GM12878 (cell line): ENCODE measurements at regions not wholly inside any gene's neighbourhood (a gene's known extent, or its start where the extent isn't known, plus 50 kb on each side); places are given as distances from the start of the nearest gene placed in this dataset.

Experiments
- ATAC-seq: fragments of 200-7000 bp; cut with Tn5 transposase; 3 replicates; pipeline ENCODE4 v1.9.1; 2020; ENCODE audit warnings: mild to moderate bottlenecking, moderate library complexity
- BruUV-seq: library from RNA; stranded (reverse); fragments of 400-500 nt; replicated peaks from 2 replicates; lab custom pipeline; 2021; lab: Mats Ljungman, UMichigan
- CTCF ChIA-PET: fragments of 300-600 bp; sonication (Branson Sonifier 250); formaldehyde crosslinking; extraction: SDS; loops from one replicate; lab custom pipeline; 2021; ENCODE audit warnings: inconsistent platforms; lab: Yijun Ruan, JAX
- POLR2A ChIA-PET: fragments of 350-600 bp; formaldehyde crosslinking; extraction: SDS; loops from one replicate; lab custom pipeline; 2021; ENCODE audit warnings: inconsistent platforms; lab: Charles Lee
- RAD21 ChIA-PET: fragments of 300-600 bp; sonication (Branson Sonifier 250); formaldehyde crosslinking; loops from one replicate; lab custom pipeline; 2023; ENCODE audit warnings: antibody characterized with exemption; ENCODE audit not compliant: unreplicated experiment; lab: Charles Lee
- SMC1A ChIA-PET: fragments of 300-600 bp; sonication (Branson Sonifier 250); formaldehyde crosslinking; loops from one replicate; lab custom pipeline; 2023; ENCODE audit not compliant: unreplicated experiment, uncharacterized antibody; lab: Charles Lee
- DNase-seq: peaks from one replicate; pipeline ENCODE4 v3.0.0-alpha.2; 2011; ENCODE audit warnings: low read depth, low spot score
- FAIRE-seq: peaks from 3 replicates; lab custom pipeline; 2011; peaks lifted over from hg19 to GRCh38; lab: Jason Lieb, UNC
- H2AFZ ChIP-seq: 2 replicates; pipeline ENCODE4 v1.6.0; 2011; ENCODE audit warnings: low read depth, low read length, control low read depth; ENCODE audit not compliant: control insufficient read depth
- H3K27ac ChIP-seq: 2 replicates; pipeline ENCODE4 v1.5.1; 2011; ENCODE audit warnings: control low read depth; ENCODE audit not compliant: control insufficient read depth, insufficient read depth
- H3K27me3 ChIP-seq, 2 experiments: replicated peaks in 1 of 2; 2 replicates each; pipeline versions ENCODE4 v1.6.0 to v1.6.1; 2011; ENCODE audit warnings: low read length in 1 of 2; ENCODE audit not compliant: control insufficient read depth in 2 of 2, insufficient read depth in 2 of 2
- H3K36me3 ChIP-seq, 2 experiments: 2 replicates each; pipeline ENCODE4 v1.5.1; 2011; ENCODE audit warnings: low read length in 1 of 2; ENCODE audit not compliant: control insufficient read depth in 2 of 2, insufficient read depth in 2 of 2
- H3K4me1 ChIP-seq: 2 replicates; pipeline ENCODE4 v1.6.1; 2011; ENCODE audit warnings: mild to moderate bottlenecking, low read length, moderate library complexity, mixed read lengths; ENCODE audit not compliant: control insufficient read depth, insufficient read depth
- H3K4me2 ChIP-seq: 2 replicates; pipeline ENCODE4 v1.6.0; 2011; ENCODE audit warnings: control low read depth; ENCODE audit not compliant: control insufficient read depth, insufficient read depth
- H3K4me3 ChIP-seq: fragments of 200-600 bp; sonication (generic); 2 replicates; pipeline ENCODE4 v1.5.1; 2016
- H3K79me2 ChIP-seq: 2 replicates; pipeline ENCODE4 v1.6.0; 2011; ENCODE audit warnings: low read length; ENCODE audit not compliant: control insufficient read depth, insufficient read depth
- H3K9ac ChIP-seq: 2 replicates; pipeline ENCODE4 v1.8.0; 2011; ENCODE audit warnings: low read length, control low read depth, mixed read lengths; ENCODE audit not compliant: control insufficient read depth, insufficient read depth
- H3K9me3 ChIP-seq: replicated peaks from 3 replicates; pipeline ENCODE4 v1.5.1; 2011; ENCODE audit warnings: mild to moderate bottlenecking, low read length; ENCODE audit not compliant: control insufficient read depth, insufficient read depth
- H4K20me1 ChIP-seq: 2 replicates; pipeline ENCODE4 v1.6.0; 2011; ENCODE audit not compliant: control insufficient read depth, insufficient read depth
- ETV6 ChIP-seq, 2 experiments: fragments of 450-650 bp in 1 of 2; IDR thresholded peaks in 1 of 2; conservative IDR thresholded peaks in 1 of 2; 2 replicates each; pipeline ENCODE4 v1.6.1; 2014; ENCODE audit warnings: antibody characterized with exemption in 1 of 2, borderline replicate concordance in 1 of 2, low read depth in 1 of 2, mild to moderate bottlenecking in 1 of 2, moderate library complexity in 1 of 2
- FOXK2 ChIP-seq: fragments of 450-650 bp; IDR thresholded peaks from 2 replicates; pipeline ENCODE4 v1.6.1; 2017; ENCODE audit warnings: mild to moderate bottlenecking, moderate library complexity
- GABPA ChIP-seq: IDR thresholded peaks from 2 replicates; pipeline ENCODE4 v1.6.1; 2014; ENCODE audit warnings: antibody characterized with exemption, low read depth, mild to moderate bottlenecking, inconsistent platforms
- IKZF2 ChIP-seq, 2 experiments: fragments of 450-650 bp; IDR thresholded peaks; 2 replicates each; pipeline ENCODE4 v1.6.1; 2017; ENCODE audit warnings: mild to moderate bottlenecking in 2 of 2, moderate library complexity in 2 of 2
- LARP7 ChIP-seq: fragments of 450-650 bp; IDR thresholded peaks from 2 replicates; pipeline ENCODE4 v1.6.1; 2017; ENCODE audit warnings: mild to moderate bottlenecking
- POU2F2 ChIP-seq: IDR thresholded peaks from 3 replicates; pipeline ENCODE4 v1.6.1; 2011; ENCODE audit warnings: low read depth, mild to moderate bottlenecking, low read length, borderline replicate concordance
- SRF ChIP-seq, 2 experiments: IDR thresholded peaks; 2 replicates each; pipeline ENCODE4 v1.6.1; 2011; ENCODE audit warnings: low read depth in 2 of 2, low read length in 2 of 2, mild to moderate bottlenecking in 1 of 2, moderate library complexity in 1 of 2
- SUPT20H ChIP-seq: IDR thresholded peaks from 2 replicates; pipeline ENCODE4 v1.6.1; 2011; ENCODE audit warnings: low read depth, mild to moderate bottlenecking, low read length, moderate library complexity, borderline replicate concordance; ENCODE audit not compliant: control insufficient read depth
- TCF12 ChIP-seq: IDR thresholded peaks from 2 replicates; pipeline ENCODE4 v1.6.1; 2011; ENCODE audit warnings: low read depth, mild to moderate bottlenecking, low read length
- TCF3 ChIP-seq: IDR thresholded peaks from 2 replicates; pipeline ENCODE4 v1.6.1; 2012; ENCODE audit warnings: low read depth, mild to moderate bottlenecking, low read length, borderline replicate concordance; ENCODE audit not compliant: insufficient read depth
- USF2 ChIP-seq: IDR thresholded peaks from 2 replicates; pipeline ENCODE4 v1.6.1; 2011; ENCODE audit warnings: low read depth, low read length, improper control_type of control experiment, borderline replicate concordance
- ZNF207 ChIP-seq: fragments of 450-650 bp; IDR thresholded peaks from 2 replicates; pipeline ENCODE4 v1.6.1; 2014; ENCODE audit warnings: antibody characterized with exemption, mild to moderate bottlenecking, borderline replicate concordance
- ZNF622 ChIP-seq: fragments of 450-650 bp; IDR thresholded peaks from 2 replicates; pipeline ENCODE4 v1.6.1; 2017; ENCODE audit warnings: mild to moderate bottlenecking, inconsistent platforms
- WGBS: methylation state at CpG from one replicate; pipeline ENCODE4 v1.1.6; 2016; ENCODE audit warnings: low lambda C conversion rate; ENCODE audit not compliant: insufficient replicate concordance, insufficient coverage; ENCODE audit errors: missing lambda C conversion rate; 5-methylcytosine and 5-hydroxymethylcytosine counted together
- in situ Hi-C: fragments of 300-500 bp; cut with MboI; formaldehyde crosslinking; loops from 9 replicates; pipeline ENCODE4 v1.14.3; 2018; ENCODE audit warnings: mixed read lengths
- intact Hi-C: fragments of 100-400 bp; cut with micrococcal nuclease; formaldehyde crosslinking; loops from one replicate; pipeline ENCODE4 v1.14.2; 2022; ENCODE audit not compliant: unreplicated experiment

GRCh38 chr4:99736846-99737245 lies 79.2 kb upstream of the C4orf54 start:
- no peak overlapping the region for H3K27ac ChIP-seq
- intact Hi-C loops (no loop called here), in situ Hi-C loops (no loop called here)
- ChIA-PET SMC1A (interaction anchor here (1.0 kb wide), 1 partner anchor 9 kb away, joined by 3 read pairs; no protein-coding TSS in a partner anchor), RAD21 (no interaction called here), CTCF (no interaction called here), POLR2A (no interaction called here)
- H3K79me2 ChIP-seq = no peaks in the 10 kb centered on the region
- BruUV-seq = no TSS peak
- no peaks in the 10 kb centered on the region for H3K4me1 ChIP-seq
- no peak for DNase-seq
- H4K20me1 ChIP-seq = no peaks in the 10 kb centered on the region
- H3K4me3 ChIP-seq = no peak overlapping the region
- FAIRE-seq = no peak
- no peak for ATAC-seq
- 0% methylated on average over 1 of the region's 1 CpG for WGBS
- no peak overlapping the region for H3K4me2 ChIP-seq
- no peaks in the 10 kb centered on the region for H3K9me3 ChIP-seq
- no peaks in the 10 kb centered on the region for H3K27me3 ChIP-seq
- no peak overlapping the region for H2AFZ ChIP-seq
- no peak overlapping the region for H3K9ac ChIP-seq
- no peak for TF ChIP-seq TCF3
- no peak for TF ChIP-seq LARP7
- no peak for TF ChIP-seq IKZF2 (IDR thresholded peaks at IDR 0.05)
- TF ChIP-seq GABPA = no peak
- TF ChIP-seq ETV6 (conservative IDR thresholded peaks at IDR 0.05 in 1 of 2, IDR thresholded peaks at IDR 0.05 in 1 of 2; ENCODE audit: borderline replicate concordance in 1 of 2, low read depth in 1 of 2) = no peak
- TF ChIP-seq ZNF622 = no peak
- TF ChIP-seq USF2 = no peak
- no peak for TF ChIP-seq POU2F2
- no peak for TF ChIP-seq TCF12
- TF ChIP-seq SRF (IDR thresholded peaks at IDR 0.05; ENCODE audit: low read depth in 2 of 2, low read length in 2 of 2) = no peak
- no peak for TF ChIP-seq SUPT20H
- TF ChIP-seq ZNF207 = no peak
- no peak for TF ChIP-seq FOXK2
- TF ChIP-seq, all 136 proteins: peak for 0
- no peaks in the 10 kb centered on the region for H3K36me3 ChIP-seq
